ENCODE measurements at regions not wholly inside any gene's neighbourhood (a gene's known extent, or its start where the extent isn't known, plus 50 kb on each side); places are given as distances from the start of the nearest gene placed in this dataset.

GRCh38 chr17:33682599-33682998 lies 389.5 kb upstream of the ASIC2 start:
- DNase-seq (ENCODE audit: low read depth) = no peak
- TF ChIP-seq CTCF (conservative IDR thresholded peaks at IDR 0.05; ENCODE audit: low read depth, low read length) = no peak
- H3K4me3 ChIP-seq (ENCODE audit: low read depth, low read length) = no peak overlapping the region

DNA sequence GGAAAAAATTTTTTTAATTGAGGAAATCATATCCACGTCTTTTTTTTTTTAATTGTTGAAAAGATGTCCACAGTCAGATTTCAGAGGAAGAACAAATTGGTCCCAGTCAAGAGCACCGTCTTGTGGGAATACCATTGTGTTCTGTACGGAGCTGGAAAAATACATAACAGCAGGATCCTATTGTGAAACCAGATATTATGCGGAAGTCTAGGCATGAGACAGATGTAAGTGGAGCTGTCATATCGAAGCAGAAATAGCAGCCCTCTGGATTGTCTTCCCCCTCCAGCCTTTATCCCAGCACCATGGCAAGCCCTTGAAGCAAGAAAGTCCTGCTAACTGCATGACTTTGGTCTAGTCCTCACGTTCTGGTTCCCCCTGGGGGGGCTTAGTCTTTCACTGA lies 391.6 kb upstream of the ASIC2 start:
- DNase-seq (ENCODE audit: low read depth) = no peak
- no peak overlapping the region for H3K4me3 ChIP-seq (ENCODE audit: low read depth, low read length)
- no peak for TF ChIP-seq CTCF (conservative IDR thresholded peaks at IDR 0.05; ENCODE audit: low read depth, low read length)

- H3K4me3 ChIP-seq (ENCODE audit: low read depth, low read length) = no peak overlapping the region
- DNase-seq (ENCODE audit: low read depth) = no peak
- peak; percentile 46 for TF ChIP-seq CTCF (conservative IDR thresholded peaks at IDR 0.05; ENCODE audit: low read depth, low read length)
These were observed 393.1 kb upstream of the ASIC2 start for GRCh38 chr17:33686171-33686570.

DNA sequence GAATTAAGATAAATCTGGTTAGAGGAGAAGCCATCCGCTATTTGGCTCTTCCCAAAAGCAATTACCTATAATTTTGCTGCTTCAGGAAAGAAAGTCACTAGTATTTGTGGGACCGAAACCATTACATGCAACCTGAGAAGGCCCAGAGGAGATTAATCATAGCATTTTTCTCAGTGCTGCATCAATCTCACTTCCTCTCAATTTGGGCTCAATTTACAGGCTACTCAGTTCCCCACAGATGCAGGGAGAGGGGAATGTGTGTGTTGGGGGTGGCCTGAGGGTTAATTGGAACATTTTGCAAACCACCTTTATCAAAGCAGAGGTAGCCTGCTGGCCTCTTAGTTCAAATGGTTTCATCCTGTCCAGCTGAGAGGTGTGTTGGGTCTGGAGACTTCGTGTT lies 394.7 kb upstream of the ASIC2 start:
- no peak for DNase-seq (ENCODE audit: low read depth)
- H3K4me3 ChIP-seq (ENCODE audit: low read depth, low read length) = no peak overlapping the region
- no peak for TF ChIP-seq CTCF (conservative IDR thresholded peaks at IDR 0.05; ENCODE audit: low read depth, low read length)

- no peak for DNase-seq (ENCODE audit: low read depth)
- no peak for TF ChIP-seq CTCF (conservative IDR thresholded peaks at IDR 0.05; ENCODE audit: low read depth, low read length)
- H3K4me3 ChIP-seq (ENCODE audit: low read depth, low read length) = no peak overlapping the region
These were observed 395.7 kb upstream of the ASIC2 start for GRCh38 chr17:33688771-33689170.

DNA sequence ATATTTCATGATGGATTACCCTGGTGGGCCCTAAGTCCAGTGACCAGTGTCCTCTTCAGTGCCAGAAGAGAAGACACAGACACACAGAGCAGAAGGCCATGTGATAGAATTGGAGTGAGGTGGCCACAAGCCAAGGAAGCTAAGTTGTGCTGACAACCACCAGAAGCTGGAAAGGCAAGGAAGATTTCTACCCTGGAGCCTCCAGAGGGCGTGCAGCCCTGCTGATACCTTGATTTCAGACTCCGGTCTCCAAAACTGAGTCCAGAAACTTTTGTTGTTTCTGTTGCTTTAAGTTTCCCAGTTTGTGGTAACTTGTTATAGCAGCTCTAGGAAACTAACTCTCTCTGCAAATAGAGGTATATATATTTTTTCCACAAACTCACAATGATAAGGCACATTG lies 396.6 kb upstream of the ASIC2 start:
- H3K4me3 ChIP-seq (ENCODE audit: low read depth, low read length) = no peak overlapping the region
- no peak for TF ChIP-seq CTCF (conservative IDR thresholded peaks at IDR 0.05; ENCODE audit: low read depth, low read length)
- no peak for DNase-seq (ENCODE audit: low read depth)

DNA sequence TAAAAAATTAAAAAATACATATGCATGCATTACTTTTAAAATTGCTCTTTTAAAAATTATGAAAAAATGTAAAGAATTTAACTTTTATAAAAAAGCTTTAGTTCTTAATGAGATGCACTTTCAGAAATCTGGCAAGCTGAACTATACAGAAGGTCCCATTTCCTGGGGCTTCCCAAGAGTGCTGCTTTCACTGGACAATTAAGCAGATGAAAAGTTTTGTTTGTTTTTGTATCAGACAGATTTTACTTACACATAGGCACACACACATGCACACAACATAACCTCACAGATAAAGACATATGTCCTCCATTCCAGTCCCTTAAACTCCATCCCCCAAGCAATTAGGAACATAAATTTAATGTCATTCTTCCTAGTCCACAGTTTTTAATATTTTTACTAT lies 402.3 kb upstream of the ASIC2 start:
- H3K4me3 ChIP-seq (ENCODE audit: low read depth, low read length) = no peak overlapping the region
- TF ChIP-seq CTCF (conservative IDR thresholded peaks at IDR 0.05; ENCODE audit: low read depth, low read length) = no peak
- DNase-seq (ENCODE audit: low read depth) = no peak
